Nephron (organoid): ENCODE measurements at regions not wholly inside any gene's neighbourhood (a gene's known extent, or its start where the extent isn't known, plus 50 kb on each side); places are given as distances from the start of the nearest gene placed in this dataset.
"Not testable (repeated sequence)": the region's sequence is repeated elsewhere in the genome, so short reads cannot be mapped to it uniquely, and the experiment has no call there.

Experiments
- H3K27ac Mint-ChIP-seq, 3 experiments: 2 replicates each; pipeline ENCODE4 v1.8.0; 2020; ENCODE audit warnings: mixed read lengths in 3 of 3, mild to moderate bottlenecking in 2 of 3, moderate library complexity in 1 of 3
- H3K27me3 Mint-ChIP-seq: 2 replicates; pipeline ENCODE4 v1.8.0; 2021; ENCODE audit warnings: low read depth, mild to moderate bottlenecking, moderate library complexity, mixed read lengths
- H3K36me3 Mint-ChIP-seq: 2 replicates; pipeline ENCODE4 v1.8.0; 2020; ENCODE audit warnings: low read depth, mixed read lengths
- H3K4me1 Mint-ChIP-seq: 2 replicates; pipeline ENCODE4 v1.8.0; 2020; ENCODE audit warnings: mixed read lengths
- H3K4me3 Mint-ChIP-seq, 3 experiments: 2 replicates each; pipeline ENCODE4 v1.8.0; 2020; ENCODE audit warnings: mild to moderate bottlenecking in 3 of 3, mixed read lengths in 3 of 3, moderate library complexity in 2 of 3
- H3K9me3 Mint-ChIP-seq: 2 replicates; pipeline ENCODE4 v1.8.0; 2020; ENCODE audit warnings: mixed read lengths
- TF ChIP-seq, protein P1 (sequence below), 3 experiments: fragments of 200-600 bp; sonication (generic); IDR thresholded peaks; one replicate each; pipeline ENCODE4 v1.5.0; 2021; ENCODE audit warnings: antibody characterized with exemption in 3 of 3; ENCODE audit not compliant: unreplicated experiment in 3 of 3

DNA sequence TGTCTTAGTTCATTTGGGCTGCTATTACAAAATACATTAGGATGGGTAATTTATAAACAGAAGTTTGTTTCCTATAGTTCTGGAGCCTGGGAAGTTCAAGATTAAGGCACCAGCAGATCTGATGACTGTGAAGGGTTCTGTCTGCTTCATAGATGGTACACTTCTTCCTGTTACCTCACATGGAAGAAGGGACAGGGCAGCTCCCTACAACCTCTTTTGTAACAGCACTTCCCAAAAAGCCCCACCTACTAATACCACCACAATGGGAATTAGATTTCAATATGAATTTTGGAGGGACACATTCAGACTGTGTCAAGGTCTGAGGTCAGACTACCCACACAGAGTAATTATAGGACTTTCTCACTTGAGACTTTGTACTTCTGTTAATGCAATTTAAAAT, 260.3 kb downstream of the ARHGAP12 start:
- Mint-ChIP-seq H3K9me3 (peaks cover 19% of the 10 kb centered on the region), H3K4me3 (no peak overlapping the region), H3K27ac (peak overlapping the region in 2 of 3 experiments; percentile 19 to 84), H3K36me3 (peaks cover 3% of the 10 kb centered on the region), H3K27me3 (peaks cover 4% of the 10 kb centered on the region), H3K4me1 (peaks cover 46% of the 10 kb centered on the region)
- TF ChIP-seq, protein P1, sequence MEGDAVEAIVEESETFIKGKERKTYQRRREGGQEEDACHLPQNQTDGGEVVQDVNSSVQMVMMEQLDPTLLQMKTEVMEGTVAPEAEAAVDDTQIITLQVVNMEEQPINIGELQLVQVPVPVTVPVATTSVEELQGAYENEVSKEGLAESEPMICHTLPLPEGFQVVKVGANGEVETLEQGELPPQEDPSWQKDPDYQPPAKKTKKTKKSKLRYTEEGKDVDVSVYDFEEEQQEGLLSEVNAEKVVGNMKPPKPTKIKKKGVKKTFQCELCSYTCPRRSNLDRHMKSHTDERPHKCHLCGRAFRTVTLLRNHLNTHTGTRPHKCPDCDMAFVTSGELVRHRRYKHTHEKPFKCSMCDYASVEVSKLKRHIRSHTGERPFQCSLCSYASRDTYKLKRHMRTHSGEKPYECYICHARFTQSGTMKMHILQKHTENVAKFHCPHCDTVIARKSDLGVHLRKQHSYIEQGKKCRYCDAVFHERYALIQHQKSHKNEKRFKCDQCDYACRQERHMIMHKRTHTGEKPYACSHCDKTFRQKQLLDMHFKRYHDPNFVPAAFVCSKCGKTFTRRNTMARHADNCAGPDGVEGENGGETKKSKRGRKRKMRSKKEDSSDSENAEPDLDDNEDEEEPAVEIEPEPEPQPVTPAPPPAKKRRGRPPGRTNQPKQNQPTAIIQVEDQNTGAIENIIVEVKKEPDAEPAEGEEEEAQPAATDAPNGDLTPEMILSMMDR (IDR thresholded peaks at IDR 0.05; ENCODE audit: unreplicated experiment in 3 of 3) = no peak

DNA sequence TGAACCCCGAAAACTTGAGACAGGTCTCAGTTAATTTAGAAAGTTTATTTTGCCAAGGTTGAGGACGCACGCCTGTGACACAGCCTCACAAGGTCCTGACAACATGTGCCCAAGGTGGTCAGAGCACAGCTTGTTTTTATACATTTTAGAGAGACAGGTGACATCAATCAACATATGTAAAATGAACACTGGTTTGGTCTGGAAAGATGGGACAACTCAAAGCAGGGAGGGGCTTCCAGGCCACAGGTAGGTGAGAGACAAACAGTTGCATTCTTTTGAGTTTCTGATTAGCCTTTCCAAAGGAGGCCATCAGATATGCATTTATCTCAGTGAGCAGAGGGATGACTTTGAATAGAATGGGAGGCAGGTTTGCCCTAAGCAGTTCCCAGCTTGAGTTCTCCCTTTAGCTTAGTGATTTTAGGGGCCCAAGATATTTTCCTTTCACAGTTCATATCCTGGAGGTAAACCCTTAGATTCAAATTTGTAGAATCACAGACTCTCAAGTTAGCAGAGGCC, 262.8 kb downstream of the ARHGAP12 start:
- Mint-ChIP-seq H3K4me1 (peaks cover 50% of the 10 kb centered on the region), H3K27ac (peak overlapping the region in 2 of 3 experiments; percentile 38 to 93)
- not testable (repeated sequence) for H3K9me3 Mint-ChIP-seq, H3K4me3 Mint-ChIP-seq, H3K36me3 Mint-ChIP-seq, H3K27me3 Mint-ChIP-seq

DNA sequence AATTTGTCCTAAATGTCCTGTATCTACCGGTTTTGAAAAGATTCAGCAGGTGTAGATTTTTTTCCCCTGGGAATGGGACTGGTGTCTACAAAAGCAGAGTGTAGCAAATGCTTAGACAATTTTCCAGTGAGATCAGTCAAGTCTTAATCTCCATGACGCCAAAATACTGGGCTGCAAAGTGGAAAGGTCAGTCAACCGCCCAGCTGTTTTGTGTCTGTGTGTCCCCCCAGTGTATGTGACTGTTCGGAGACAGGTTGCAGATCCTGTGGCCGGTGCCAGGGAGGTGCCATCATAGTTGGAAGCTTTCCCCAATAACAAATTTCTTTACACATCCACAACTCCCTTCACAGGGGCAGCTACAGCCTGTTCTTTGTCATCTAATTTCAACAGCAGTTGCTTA, 263.8 kb downstream of the ARHGAP12 start:
- Mint-ChIP-seq H3K4me1 (peaks cover 50% of the 10 kb centered on the region), H3K9me3 (no peaks in the 10 kb centered on the region), H3K36me3 (no peaks in the 10 kb centered on the region), H3K4me3 (peak overlapping the region in 1 of 3 experiments; percentile 17), H3K27ac (peak overlapping the region; percentile 84 to 93 (median 86)), H3K27me3 (peaks cover 4% of the 10 kb centered on the region)
- TF ChIP-seq, protein P1 (IDR thresholded peaks at IDR 0.05; ENCODE audit: unreplicated experiment in 3 of 3) = no peak

DNA sequence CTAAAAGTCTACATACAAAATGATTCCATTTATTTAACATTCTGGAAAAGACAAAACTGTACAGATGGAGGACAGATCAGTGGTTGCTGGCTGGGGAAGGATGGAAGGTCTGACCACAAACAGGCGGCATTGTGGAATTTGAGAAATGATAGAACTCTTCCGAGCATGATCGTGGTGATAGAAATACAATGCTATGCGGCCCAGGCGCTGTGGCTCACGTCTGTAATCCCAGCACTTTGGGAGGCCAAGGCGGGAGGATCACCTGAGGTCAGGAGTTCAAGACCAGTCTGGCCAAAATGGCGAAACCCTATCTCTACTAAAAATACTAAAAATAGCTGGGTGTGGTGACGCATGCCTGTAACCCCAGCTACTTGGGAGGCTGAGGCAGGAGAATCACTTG, 264.6 kb downstream of the ARHGAP12 start:
- H3K9me3 Mint-ChIP-seq, H3K4me3 Mint-ChIP-seq, H3K36me3 Mint-ChIP-seq, H3K27me3 Mint-ChIP-seq: not testable (repeated sequence)
- Mint-ChIP-seq H3K4me1 (peaks cover 44% of the 10 kb centered on the region), H3K27ac (peak overlapping the region; percentile 84 to 93 (median 89))

DNA sequence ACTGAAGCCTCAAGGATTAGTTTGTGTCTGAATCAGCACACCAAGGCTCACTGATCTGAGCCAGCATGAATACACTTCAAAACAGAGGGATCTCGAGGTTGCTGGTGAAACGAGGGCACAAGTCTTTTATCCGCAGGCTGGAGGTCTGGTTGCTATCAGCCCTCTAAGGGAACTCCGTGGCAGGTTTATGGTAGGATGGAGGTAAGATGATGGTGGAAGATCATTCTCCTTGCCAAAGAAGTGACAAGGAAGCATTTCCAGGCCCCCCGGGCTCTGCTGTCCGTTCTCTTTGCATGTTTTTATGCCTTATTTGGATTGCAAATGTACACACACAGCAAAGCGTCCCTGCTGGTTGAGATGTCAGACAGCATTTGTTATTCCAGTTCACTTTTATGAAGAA, 268.3 kb downstream of the ARHGAP12 start:
- peaks cover 22% of the 10 kb centered on the region for H3K4me1 Mint-ChIP-seq
- no peaks in the 10 kb centered on the region for H3K36me3 Mint-ChIP-seq
- H3K27me3 Mint-ChIP-seq = peaks cover 4% of the 10 kb centered on the region
- TF ChIP-seq, protein P1 (IDR thresholded peaks at IDR 0.05; ENCODE audit: unreplicated experiment in 3 of 3) = no peak
- peaks cover 11% of the 10 kb centered on the region for H3K9me3 Mint-ChIP-seq
- no peak overlapping the region for H3K27ac Mint-ChIP-seq
- no peak overlapping the region for H3K4me3 Mint-ChIP-seq

DNA sequence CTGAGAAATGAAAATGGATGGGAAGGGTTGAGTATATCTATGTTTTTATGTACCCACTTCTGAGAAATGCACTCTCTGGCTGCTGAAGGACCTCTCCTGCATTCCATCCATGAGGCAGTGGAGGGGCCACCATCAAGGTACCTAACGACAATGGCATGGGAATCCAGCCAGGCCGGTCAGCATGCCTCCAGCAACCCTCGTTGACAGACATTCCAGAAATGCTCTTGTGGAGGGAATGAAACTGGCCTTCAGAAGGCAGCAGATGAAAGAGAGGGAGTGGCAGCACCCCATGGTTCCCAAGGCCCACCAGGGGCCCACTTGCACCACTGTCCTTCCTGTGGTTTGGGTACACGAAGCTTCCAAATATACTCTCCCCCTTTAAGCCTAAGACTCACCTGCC, 269.0 kb downstream of the ARHGAP12 start:
- H3K9me3 Mint-ChIP-seq = peaks cover 11% of the 10 kb centered on the region
- H3K27ac Mint-ChIP-seq = no peak overlapping the region
- TF ChIP-seq, protein P1 (IDR thresholded peaks at IDR 0.05; ENCODE audit: unreplicated experiment in 3 of 3) = no peak
- no peak overlapping the region for H3K4me3 Mint-ChIP-seq
- H3K4me1 Mint-ChIP-seq = peaks cover 16% of the 10 kb centered on the region
- H3K36me3 Mint-ChIP-seq = no peaks in the 10 kb centered on the region
- H3K27me3 Mint-ChIP-seq = peaks cover 4% of the 10 kb centered on the region

DNA sequence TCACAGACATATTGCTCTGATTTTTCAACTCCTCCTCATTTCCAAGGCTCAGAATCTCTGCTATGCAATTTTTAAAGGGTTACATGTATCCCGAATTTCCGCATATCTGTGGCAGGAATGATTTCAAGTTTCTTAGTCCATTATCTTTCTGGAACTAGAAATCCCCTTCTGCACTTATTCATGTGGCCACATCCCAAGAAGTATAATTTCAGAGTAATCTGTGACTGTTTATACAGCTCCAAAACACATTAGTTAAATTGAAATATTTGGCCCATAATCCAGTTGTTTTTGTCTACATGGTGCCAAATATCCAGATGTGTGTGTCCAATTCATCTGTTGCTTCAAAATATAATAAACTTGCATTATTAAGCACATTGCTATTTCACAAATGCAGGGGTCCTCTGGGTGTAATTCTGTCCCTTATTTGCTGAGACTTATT, 271.2 kb downstream of the ARHGAP12 start:
- H3K4me1 Mint-ChIP-seq = peaks cover under 1% of the 10 kb centered on the region
- H3K9me3 Mint-ChIP-seq = peaks cover 13% of the 10 kb centered on the region
- H3K4me3 Mint-ChIP-seq = no peak overlapping the region
- no peaks in the 10 kb centered on the region for H3K36me3 Mint-ChIP-seq
- peak overlapping the region in 2 of 3 experiments; percentile 31 to 71 for H3K27ac Mint-ChIP-seq
- no peaks in the 10 kb centered on the region for H3K27me3 Mint-ChIP-seq
- TF ChIP-seq, protein P1 (IDR thresholded peaks at IDR 0.05; ENCODE audit: unreplicated experiment in 3 of 3) = no peak
